Neural cell (in vitro differentiated cells): ENCODE measurements at regions not wholly inside any gene's neighbourhood (a gene's known extent, or its start where the extent isn't known, plus 50 kb on each side); places are given as distances from the start of the nearest gene placed in this dataset.

Experiments used
- H2AFZ ChIP-seq: fragments of 200-600, 300-800 bp; sonication (generic), shearing (Covaris generic); 2 replicates; pipeline ENCODE4 v1.6.0; 2014; ENCODE audit warnings: low read depth, mild to moderate bottlenecking, antibody characterized with exemption, low read length, moderate library complexity
- H3F3A ChIP-seq: fragments of 200-600 bp; shearing (Covaris generic); 2 replicates; pipeline ENCODE4 v1.6.1; 2016; ENCODE audit warnings: mild to moderate bottlenecking, moderate library complexity, mixed read lengths, antibody characterized with exemption, low read length; ENCODE audit not compliant: insufficient read depth, poor library complexity, severe bottlenecking
- H3K27ac ChIP-seq: fragments of 200-600, 300-800 bp; sonication (generic), shearing (Covaris generic); 2 replicates; pipeline ENCODE4 v1.5.1; 2014; ENCODE audit warnings: mild to moderate bottlenecking, low read length, moderate library complexity
- H3K27me3 ChIP-seq: fragments of 300-800, 200-600 bp; sonication (generic), shearing (Covaris generic); 2 replicates; pipeline ENCODE4 v1.6.0; 2014; ENCODE audit warnings: mild to moderate bottlenecking, low read depth, low read length, moderate library complexity; ENCODE audit not compliant: insufficient read depth
- H3K36me3 ChIP-seq: fragments of 300-800, 200-600 bp; sonication (generic), shearing (Covaris generic); 2 replicates; pipeline ENCODE4 v1.5.1; 2014; ENCODE audit warnings: mild to moderate bottlenecking, antibody characterized with exemption, low read length, moderate library complexity; ENCODE audit not compliant: insufficient read depth
- H3K4me2 ChIP-seq: fragments of 300-800, 200-600 bp; sonication (generic), shearing (Covaris generic); 2 replicates; pipeline ENCODE4 v1.6.0; 2014; ENCODE audit warnings: mild to moderate bottlenecking, low read length
- H3K4me3 ChIP-seq: fragments of 300-800, 200-600 bp; sonication (generic), shearing (Covaris generic); 2 replicates; pipeline ENCODE4 v1.5.1; 2014; ENCODE audit warnings: mild to moderate bottlenecking, low read length, moderate library complexity
- H3K79me2 ChIP-seq: fragments of 200-600 bp; shearing (Covaris generic); replicated peaks from 2 replicates; pipeline ENCODE4 v1.6.0; 2014; ENCODE audit warnings: mild to moderate bottlenecking, low read length, moderate library complexity; ENCODE audit not compliant: insufficient read depth
- H3K9ac ChIP-seq: fragments of 300-800, 200-600 bp; sonication (generic), shearing (Covaris generic); 2 replicates; pipeline ENCODE4 v1.6.1; 2016; ENCODE audit warnings: mild to moderate bottlenecking, low read length, mixed read lengths
- H3K9me2 ChIP-seq: fragments of 200-600 bp; shearing (Covaris generic); 2 replicates; pipeline ENCODE4 v1.6.1; 2016; ENCODE audit warnings: mild to moderate bottlenecking, low read length, mixed read lengths; ENCODE audit not compliant: insufficient read depth
- H3K9me3 ChIP-seq: fragments of 200-600, 300-800 bp; sonication (generic), shearing (Covaris generic); 2 replicates; pipeline ENCODE4 v1.6.1; 2016; ENCODE audit warnings: mild to moderate bottlenecking, mixed run types, low read length, moderate library complexity, mixed read lengths
- H4K20me1 ChIP-seq: fragments of 200-600 bp; shearing (Covaris generic); 2 replicates; pipeline ENCODE4 v1.6.1; 2016; ENCODE audit warnings: mild to moderate bottlenecking, mixed run types; ENCODE audit not compliant: insufficient read depth
- CTCF ChIP-seq: fragments of 450-650 bp; IDR thresholded peaks from 2 replicates; pipeline ENCODE4 v1.5.1; 2014; ENCODE audit warnings: antibody characterized with exemption, mild to moderate bottlenecking, moderate library complexity; ENCODE audit not compliant: poor library complexity, severe bottlenecking
- EP300 ChIP-seq: fragments of 450-650 bp; conservative IDR thresholded peaks from 2 replicates; pipeline ENCODE4 v1.6.1; 2014; ENCODE audit warnings: antibody characterized with exemption, mild to moderate bottlenecking, moderate library complexity; ENCODE audit not compliant: poor library complexity, severe bottlenecking
- EZH2 ChIP-seq: fragments of 200-600, 300-800 bp; shearing (Covaris generic), sonication (generic); IDR thresholded peaks from 2 replicates; pipeline ENCODE4 v1.6.1; 2014; ENCODE audit warnings: antibody characterized with exemption, low read length, borderline replicate concordance, mild to moderate bottlenecking; ENCODE audit not compliant: insufficient read depth, poor library complexity, severe bottlenecking
- MXI1 ChIP-seq: fragments of 450-650 bp; conservative IDR thresholded peaks from 2 replicates; pipeline ENCODE4 v1.6.1; 2014; ENCODE audit warnings: antibody characterized with exemption, mild to moderate bottlenecking; ENCODE audit not compliant: poor library complexity, severe bottlenecking
- POLR2AphosphoS5 ChIP-seq: IDR thresholded peaks from 2 replicates; pipeline ENCODE4 v1.6.1; 2012
- RAD21 ChIP-seq: fragments of 450-650 bp; conservative IDR thresholded peaks from 2 replicates; pipeline ENCODE4 v1.6.1; 2014; ENCODE audit warnings: antibody characterized with exemption, mild to moderate bottlenecking, moderate library complexity
- REST ChIP-seq: IDR thresholded peaks from 2 replicates; pipeline ENCODE4 v1.6.1; 2012; ENCODE audit warnings: borderline replicate concordance
- SMC3 ChIP-seq: fragments of 450-650 bp; conservative IDR thresholded peaks from 2 replicates; pipeline ENCODE4 v1.6.1; 2014; ENCODE audit warnings: antibody characterized with exemption, mild to moderate bottlenecking, moderate library complexity; ENCODE audit not compliant: poor library complexity
- TAF1 ChIP-seq: IDR thresholded peaks from 2 replicates; pipeline ENCODE4 v1.6.1; 2012; ENCODE audit warnings: low read depth

GRCh38 chr2:4445821-4446220 is 742.4 kb downstream of the DCDC2C start (continued):
- no peak for TF ChIP-seq EP300

- Histone ChIP-seq H3K9me2 (no peaks in the 10 kb centered on the region), H3K79me2 (no peaks in the 10 kb centered on the region), H3K36me3 (no peaks in the 10 kb centered on the region), H3F3A (no peaks in the 10 kb centered on the region), H3K27me3 (no peaks in the 10 kb centered on the region), H4K20me1 (no peaks in the 10 kb centered on the region), H2AFZ (no peak overlapping the region), H3K9me3 (no peaks in the 10 kb centered on the region), H3K27ac (no peak overlapping the region), H3K9ac (no peak overlapping the region), H3K4me2 (no peak overlapping the region), H3K4me3 (no peak overlapping the region)
- TF ChIP-seq POLR2AphosphoS5: no peak
- no peak for TF ChIP-seq EP300
- TF ChIP-seq MXI1: no peak
- no peak for TF ChIP-seq RAD21
- TF ChIP-seq CTCF: no peak
- TF ChIP-seq TAF1: no peak
- TF ChIP-seq EZH2: no peak
- TF ChIP-seq SMC3: no peak
- no peak for TF ChIP-seq REST
Observed at GRCh38 chr2:4454907-4455306, 751.5 kb downstream of the DCDC2C start.

GRCh38 chr2:4455486-4456155 is 752.2 kb downstream of the DCDC2C start:
- no peaks in the 10 kb centered on the region for H3K9me3 ChIP-seq
- no peaks in the 10 kb centered on the region for H3K79me2 ChIP-seq
- no peaks in the 10 kb centered on the region for H4K20me1 ChIP-seq
- no peaks in the 10 kb centered on the region for H3K36me3 ChIP-seq
- no peak overlapping the region for H3K4me3 ChIP-seq
- H3K4me2 ChIP-seq: no peak overlapping the region
- H3K9me2 ChIP-seq: no peaks in the 10 kb centered on the region
- H3K27ac ChIP-seq: no peak overlapping the region
- no peak for TF ChIP-seq SMC3
- no peak for TF ChIP-seq POLR2AphosphoS5
- no peak for TF ChIP-seq TAF1
- TF ChIP-seq MXI1: no peak
- TF ChIP-seq RAD21: no peak
- TF ChIP-seq CTCF: no peak
- TF ChIP-seq REST: no peak
- TF ChIP-seq EZH2: no peak
- TF ChIP-seq EP300: no peak
- no peaks in the 10 kb centered on the region for H3K27me3 ChIP-seq
- no peak overlapping the region for H3K9ac ChIP-seq
- H3F3A ChIP-seq: no peaks in the 10 kb centered on the region
- no peak overlapping the region for H2AFZ ChIP-seq
